Stomach (tissue), 8 donors: ENCODE measurements at regions not wholly inside any gene's neighbourhood (a gene's known extent, or its start where the extent isn't known, plus 50 kb on each side); places are given as distances from the start of the nearest gene placed in this dataset.

Experiments
- DNase-seq, 2 donors: peaks; one replicate each; pipeline versions ENCODE4 v3.0.0 to v3.0.0-alpha.2; 2013 to 2019
- H3K27ac ChIP-seq, 5 donors: fragments of 200-600 bp in 4 of 5; sonication (generic) in 4 of 5; one replicate each; pipeline ENCODE4 v1.5.1; 2013 to 2019; ENCODE audit warnings: mild to moderate bottlenecking in 1 of 5, moderate library complexity in 1 of 5
- H3K27me3 ChIP-seq, 3 donors: fragments of 200-600 bp; sonication (generic); one replicate each; pipeline ENCODE4 v1.5.1; 2017 to 2019; ENCODE audit warnings: mixed run types in 1 of 3
- H3K36me3 ChIP-seq, 4 donors: fragments of 200-600 bp; sonication (generic); 1 replicate in 3 of 4; 2 replicates in 1 of 4; pipeline ENCODE4 v1.5.1; 2016 to 2019
- H3K4me1 ChIP-seq, 4 donors: fragments of 200-600 bp; sonication (generic); one replicate each; pipeline ENCODE4 v1.5.1; 2016 to 2019
- H3K4me3 ChIP-seq, 4 donors: fragments of 200-600 bp; sonication (generic) in 3 of 4; one replicate each; pipeline ENCODE4 v1.5.1; 2016 to 2019; ENCODE audit warnings: mild to moderate bottlenecking in 1 of 4
- H3K9me3 ChIP-seq, 4 donors: fragments of 200-600 bp; sonication (generic); one replicate each; pipeline ENCODE4 v1.5.1; 2016 to 2019
- CTCF ChIP-seq, 7 experiments: fragments of 450-650 bp in 4 of 7; fragments of 200-600 bp in 3 of 7; sonication (generic) in 3 of 7; IDR thresholded peaks; one replicate each; pipeline ENCODE4 v1.5.1; 2016 to 2019; ENCODE audit warnings: antibody characterized with exemption in 7 of 7, control low read depth in 2 of 7, mild to moderate bottlenecking in 1 of 7
- EP300 ChIP-seq: sonication (generic); formaldehyde crosslinking; IDR thresholded peaks from one replicate; pipeline ENCODE4 v1.6.1; 2017; ENCODE audit warnings: antibody characterized with exemption
- POLR2A ChIP-seq, 4 donors: fragments of 450-650 bp; IDR thresholded peaks; one replicate each; pipeline ENCODE4 v1.6.1; 2016; ENCODE audit warnings: antibody characterized with exemption in 4 of 4, control low read depth in 2 of 4, mild to moderate bottlenecking in 1 of 4, moderate library complexity in 1 of 4
- POLR2AphosphoS5 ChIP-seq, 3 donors: sonication (generic); formaldehyde crosslinking; IDR thresholded peaks; one replicate each; pipeline ENCODE4 v1.6.1; 2016; ENCODE audit warnings: antibody characterized with exemption in 3 of 3
- WGBS, 5 donors: extraction: QIAGEN DNeasy Blood & Tissue Kit in 3 of 5; methylation state at CpG; one replicate each; pipeline versions ENCODE4 v1.1.5 to v1.1.7; 2013 to 2018; 5-methylcytosine and 5-hydroxymethylcytosine counted together
- intact Hi-C: fragments of 100-400 bp; cut with DNase I; formaldehyde crosslinking; loops from one replicate; pipeline ENCODE4 v1.15.1; 2023; ENCODE audit warnings: low total_unique reads
- donor health status: healthy with polysubstance abuse.
- donor health status: Bipolar disorder and iron deficiency.
- donor health status: healthy.

GRCh38 chr21:16196001-16196400 is 466.2 kb downstream of the USP25 start:
- TF ChIP-seq POLR2A (IDR thresholded peaks at IDR 0.05) (no peak), POLR2AphosphoS5 (IDR thresholded peaks at IDR 0.05) (no peak), CTCF (IDR thresholded peaks at IDR 0.05) (no peak), EP300 (no peak)
- WGBS, 5 donors: 39 to 71% (median 64%) methylated on average over 2 of the region's 2 CpGs
- no peak for DNase-seq
- no peaks in the 10 kb centered on the region for H3K36me3 ChIP-seq
- peaks cover 0 to 22% (median 3%) of the 10 kb centered on the region in 4 donors for H3K4me1 ChIP-seq
- peak overlapping the region in 3 of 4 donors; percentile 33 to 38 (median 37) for H3K4me3 ChIP-seq
- intact Hi-C loops: no loop called here
- no peaks in the 10 kb centered on the region for H3K27me3 ChIP-seq
- no peaks in the 10 kb centered on the region for H3K9me3 ChIP-seq
- H3K27ac ChIP-seq: peak overlapping the region in 4 of 5 donors; percentile 11 to 80 (median 75)

GRCh38 chr21:16198546-16198945 is 468.8 kb downstream of the USP25 start:
- 71 to 86% (median 83%) methylated on average over 3 of the region's 3 CpGs for WGBS, 5 donors
- TF ChIP-seq CTCF (IDR thresholded peaks at IDR 0.05) (no peak), EP300 (no peak), POLR2A (IDR thresholded peaks at IDR 0.05) (no peak), POLR2AphosphoS5 (IDR thresholded peaks at IDR 0.05) (no peak)
- Histone ChIP-seq H3K4me3 (no peak overlapping the region), H3K4me1 (peaks cover 0 to 19% (median 3%) of the 10 kb centered on the region in 4 donors), H3K9me3 (no peaks in the 10 kb centered on the region), H3K27ac (no peak overlapping the region), H3K36me3 (no peaks in the 10 kb centered on the region), H3K27me3 (no peaks in the 10 kb centered on the region)
- intact Hi-C loops: no loop called here
- no peak for DNase-seq

GRCh38 chr21:16199539-16199938 is 469.8 kb downstream of the USP25 start:
- intact Hi-C loops: no loop called here
- TF ChIP-seq POLR2AphosphoS5 (IDR thresholded peaks at IDR 0.05) (no peak), EP300 (no peak), CTCF (IDR thresholded peaks at IDR 0.05) (no peak), POLR2A (IDR thresholded peaks at IDR 0.05) (no peak)
- no peaks in the 10 kb centered on the region for H3K27me3 ChIP-seq
- DNase-seq: no peak
- no peaks in the 10 kb centered on the region for H3K36me3 ChIP-seq
- no peak overlapping the region for H3K27ac ChIP-seq
- H3K4me1 ChIP-seq: peaks cover 0 to 11% (median 5%) of the 10 kb centered on the region in 4 donors
- 0 to 47% (median 0%) methylated on average over 1 of the region's 1 CpG for WGBS, 5 donors
- H3K9me3 ChIP-seq: no peaks in the 10 kb centered on the region
- no peak overlapping the region for H3K4me3 ChIP-seq

- Histone ChIP-seq H3K4me3 (no peak overlapping the region), H3K9me3 (no peaks in the 10 kb centered on the region), H3K4me1 (peaks cover 0 to 5% (median 0%) of the 10 kb centered on the region in 4 donors), H3K36me3 (no peaks in the 10 kb centered on the region), H3K27me3 (no peaks in the 10 kb centered on the region), H3K27ac (no peak overlapping the region)
- intact Hi-C loops: no loop called here
- 93 to 100% (median 98%) methylated on average over 1 of the region's 1 CpG for WGBS, 5 donors
- no peak for TF ChIP-seq EP300
- TF ChIP-seq POLR2A (IDR thresholded peaks at IDR 0.05): no peak
- no peak for TF ChIP-seq CTCF (IDR thresholded peaks at IDR 0.05)
- TF ChIP-seq POLR2AphosphoS5 (IDR thresholded peaks at IDR 0.05): no peak
- DNase-seq: no peak
Measured at GRCh38 chr21:16201718-16202117, 471.9 kb downstream of the USP25 start.
